NCI-H748 treated with DMSO at 0.1 percent for 48 hours (cell line): ENCODE measurements at regions not wholly inside any gene's neighbourhood (a gene's known extent, or its start where the extent isn't known, plus 50 kb on each side); places are given as distances from the start of the nearest gene placed in this dataset.

ENCODE experiments used
- DNase-seq: peaks from one replicate; lab custom pipeline; 2025; lab: John Stamatoyannopoulos, UW

- DNase-seq = peak; percentile 44
Observed at GRCh38 chr22:46066691-46067090, 83.6 kb upstream of the PPARA start.

GRCh38 chr22:46067159-46068111 is 82.9 kb upstream of the PPARA start:
- peak; percentile 44 for DNase-seq

DNA sequence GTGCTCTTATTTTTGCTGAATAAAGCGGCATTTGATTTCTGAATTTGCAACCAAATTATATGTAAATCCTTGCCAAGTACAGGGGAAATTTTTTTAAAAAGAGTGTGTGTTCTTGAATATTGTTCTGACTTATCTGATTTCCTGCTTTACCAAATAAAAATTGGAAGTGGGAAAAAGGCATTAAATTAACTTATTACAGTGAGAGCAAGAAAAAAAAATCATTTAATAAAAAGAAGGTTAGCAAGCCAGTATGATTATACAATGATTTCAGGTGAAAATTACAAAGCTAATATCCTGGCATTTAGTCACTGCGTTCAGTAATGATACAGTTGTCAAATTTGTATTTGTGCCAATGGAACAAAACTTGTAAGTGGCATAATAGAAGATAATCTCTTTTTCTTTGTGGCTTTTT is 82.1 kb upstream of the PPARA start:
- no peak for DNase-seq

DNA sequence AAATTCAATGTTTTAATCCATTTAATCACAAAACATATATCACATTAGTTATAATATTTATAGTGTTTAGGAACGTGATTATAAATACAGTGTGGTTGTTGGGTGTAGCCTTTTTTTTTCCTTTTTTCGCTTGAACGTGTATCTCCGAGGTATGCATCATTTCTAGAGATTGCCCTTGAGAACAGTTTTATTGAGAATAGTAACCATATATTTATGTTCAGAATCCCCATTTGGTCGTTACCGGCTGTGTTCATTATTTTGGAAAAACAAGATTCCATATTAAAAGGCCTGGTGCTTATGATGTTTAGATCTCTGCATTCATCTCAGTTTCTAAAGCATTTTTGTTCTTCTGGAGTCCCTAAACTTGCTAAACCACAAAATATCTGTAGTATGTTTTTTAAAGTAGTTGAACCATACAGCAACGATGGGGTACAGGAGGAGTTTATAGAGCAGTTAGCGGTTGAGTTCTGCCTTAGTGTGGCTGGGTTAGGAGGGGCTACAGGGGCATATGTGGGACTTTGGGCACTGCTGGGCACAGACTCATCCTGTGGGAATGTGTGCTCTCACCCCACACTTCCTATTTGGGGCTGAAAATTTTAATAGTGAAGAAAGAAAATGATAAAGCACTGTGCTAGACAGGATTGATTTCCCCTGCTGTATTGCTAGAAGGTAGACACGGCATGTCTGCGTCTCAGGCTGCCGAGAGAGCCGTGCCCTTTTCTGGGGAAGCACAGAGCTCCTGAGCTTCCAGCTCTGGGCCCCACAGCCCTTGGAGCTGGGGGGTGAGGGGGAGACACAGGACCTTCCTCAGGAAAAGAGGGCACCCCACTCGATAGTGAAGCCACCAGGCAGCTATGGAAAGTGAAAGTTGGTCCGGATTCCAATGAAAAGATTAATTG is 81.5 kb upstream of the PPARA start:
- DNase-seq = peak; percentile 14

DNA sequence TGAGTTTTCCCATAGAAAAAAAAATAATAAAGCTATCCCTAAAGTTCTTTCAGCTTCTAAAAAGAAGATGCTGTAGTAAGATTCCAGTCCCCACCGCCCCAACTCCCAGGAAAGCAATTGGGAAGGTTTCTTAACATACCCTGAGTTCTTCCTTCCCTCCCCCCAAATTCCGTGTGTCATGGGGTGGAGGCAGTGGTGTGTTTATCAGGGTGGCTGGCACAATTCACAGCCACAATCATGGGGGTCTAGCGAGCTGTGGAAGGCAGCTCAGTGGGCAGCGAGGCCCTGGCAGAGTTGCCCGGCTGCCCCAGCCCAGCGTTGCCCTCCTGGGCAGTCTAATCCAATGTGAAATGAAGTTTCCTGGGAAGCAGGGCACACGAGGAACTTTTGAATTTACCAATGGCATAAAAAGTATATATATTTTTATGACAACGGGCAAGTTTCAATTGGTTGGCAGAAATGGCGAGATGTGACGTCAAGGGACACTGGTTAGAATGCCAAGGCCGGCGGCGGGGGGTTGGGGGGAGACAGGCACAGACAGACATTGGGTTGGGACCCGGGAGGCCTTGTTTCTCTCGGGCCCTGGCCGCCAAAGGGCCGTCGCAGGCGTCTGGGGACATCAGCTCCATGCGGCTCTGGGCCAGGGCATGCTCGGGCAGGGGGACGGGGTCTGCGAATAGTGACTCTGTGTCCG is 80.7 kb upstream of the PPARA start:
- DNase-seq = peak; percentile 80

GRCh38 chr22:46070215-46070802 is 80.0 kb upstream of the PPARA start:
- DNase-seq = peak; percentile 42

- peak; percentile 53 for DNase-seq
Observed at GRCh38 chr22:46070803-46071450, 79.4 kb upstream of the PPARA start.

GRCh38 chr22:46071451-46072109 is 78.7 kb upstream of the PPARA start:
- peak; percentile 67 for DNase-seq

DNA sequence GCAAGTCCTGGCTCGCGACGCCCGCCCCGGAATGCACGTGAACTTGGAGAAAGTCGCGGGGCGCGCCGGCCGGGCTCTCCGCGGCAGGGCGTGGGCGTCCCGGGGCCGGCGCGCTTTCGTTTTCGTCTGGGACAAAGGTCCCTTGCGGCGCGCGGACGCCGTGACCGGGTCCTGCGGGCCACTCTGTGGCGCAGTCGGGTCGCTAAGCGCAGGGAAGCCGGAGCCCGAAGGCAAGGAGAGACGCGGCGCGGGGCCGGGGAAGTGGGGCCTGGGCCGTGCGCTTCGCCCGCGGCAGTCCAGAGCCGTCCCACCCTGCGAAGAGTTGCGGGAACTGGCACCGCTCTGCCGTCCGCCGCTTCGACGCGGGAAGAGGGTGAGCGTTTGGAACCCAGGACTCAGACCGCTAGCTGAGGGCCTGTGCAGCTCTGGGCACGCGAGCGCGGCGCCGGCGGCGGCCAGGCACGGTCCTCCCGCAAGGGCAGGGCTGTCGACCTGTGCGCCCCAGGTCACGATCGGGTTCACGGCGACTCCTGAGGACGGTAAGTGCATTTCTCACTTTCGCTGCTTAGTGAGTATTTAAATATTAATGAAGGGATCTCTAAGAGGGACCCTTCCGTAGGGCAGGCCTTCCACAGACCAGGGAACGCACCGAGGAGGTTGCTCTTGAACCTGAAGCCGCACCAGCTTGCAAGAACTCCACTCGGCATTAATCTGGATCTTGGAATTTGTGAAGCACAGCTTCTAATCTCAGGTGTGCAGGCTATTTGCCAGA is 78.0 kb upstream of the PPARA start:
- peak; percentile 11 for DNase-seq

- DNase-seq = no peak
Observed at GRCh38 chr22:46072981-46073682, 77.2 kb upstream of the PPARA start.

DNA sequence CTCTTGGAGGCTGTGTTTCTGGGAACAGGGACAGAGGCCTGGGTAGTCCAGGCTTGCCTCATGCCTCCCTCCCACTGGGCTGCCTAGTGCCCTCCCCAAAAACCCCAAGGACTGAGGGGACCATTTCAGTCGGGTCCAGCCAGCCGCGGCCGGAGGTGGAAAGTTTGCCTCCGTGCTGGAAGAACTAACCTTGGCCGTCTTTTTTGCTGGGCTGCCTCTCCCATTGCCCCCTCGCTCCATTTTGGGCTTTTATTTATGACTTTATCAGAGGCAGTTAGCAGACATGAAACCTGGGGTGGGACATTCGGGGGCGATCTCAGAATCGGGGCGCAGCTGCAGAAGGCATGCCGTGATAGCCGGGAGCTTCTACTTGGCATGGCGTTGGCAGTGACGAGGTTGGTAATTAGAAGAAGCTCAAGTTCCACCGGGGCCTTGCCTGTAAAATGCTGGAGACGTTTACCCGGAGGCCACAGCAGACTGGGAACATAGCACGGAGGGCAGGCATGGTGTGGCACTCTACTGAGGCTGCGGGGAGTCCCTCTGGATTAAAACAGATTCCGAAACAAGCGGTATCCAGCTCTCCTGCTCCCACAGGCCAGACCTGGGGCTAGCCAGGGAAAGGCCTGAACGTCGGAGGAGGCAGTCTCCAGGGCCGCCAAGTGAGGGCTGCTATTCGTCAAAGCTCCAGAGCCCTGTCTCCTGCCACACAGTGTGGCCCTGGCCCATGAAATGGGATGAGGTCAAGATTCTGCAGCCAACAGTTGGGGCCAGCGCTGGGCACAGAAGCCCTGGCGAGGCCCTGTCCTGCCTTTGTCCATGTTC is 76.4 kb upstream of the PPARA start:
- peak; percentile 14 for DNase-seq

DNA sequence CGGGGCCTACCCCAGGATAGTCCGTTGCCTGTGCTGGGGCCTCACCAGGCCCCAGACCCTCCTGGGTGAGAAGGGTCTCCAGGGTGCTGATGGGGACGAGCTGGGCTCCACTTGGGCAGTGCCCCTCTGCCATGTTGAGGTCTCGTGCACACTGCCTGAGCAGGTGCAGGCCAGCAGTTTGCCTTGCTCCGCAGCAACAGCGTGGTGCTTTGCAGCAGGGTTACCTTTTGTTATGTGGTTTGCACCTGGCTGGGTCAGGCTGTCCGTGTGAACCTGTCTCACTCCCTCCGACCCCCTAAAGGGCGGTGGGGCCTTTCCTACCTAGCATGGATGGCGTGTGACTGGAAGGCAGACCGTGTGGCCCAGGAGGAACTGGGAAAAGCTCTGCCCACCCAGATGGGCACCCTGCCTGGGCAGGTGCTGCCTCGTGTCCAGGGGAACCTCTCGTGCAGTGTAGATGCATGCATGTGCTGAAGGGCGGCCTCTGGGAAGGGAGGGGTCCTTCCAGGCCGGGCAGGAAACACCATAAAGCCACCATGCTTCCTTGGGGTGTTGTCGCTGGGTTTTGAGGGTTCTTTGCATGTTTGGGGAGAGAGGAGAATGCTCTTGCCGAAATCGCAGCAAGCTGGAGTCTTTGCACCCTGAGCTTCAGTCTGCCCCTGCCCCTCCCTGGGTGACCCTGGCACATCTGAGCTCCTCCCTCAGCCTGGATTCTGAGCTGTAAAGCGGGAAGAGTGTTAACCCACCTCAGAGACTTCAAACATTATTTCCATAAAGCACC is 75.4 kb upstream of the PPARA start:
- peak; percentile 23 for DNase-seq

DNA sequence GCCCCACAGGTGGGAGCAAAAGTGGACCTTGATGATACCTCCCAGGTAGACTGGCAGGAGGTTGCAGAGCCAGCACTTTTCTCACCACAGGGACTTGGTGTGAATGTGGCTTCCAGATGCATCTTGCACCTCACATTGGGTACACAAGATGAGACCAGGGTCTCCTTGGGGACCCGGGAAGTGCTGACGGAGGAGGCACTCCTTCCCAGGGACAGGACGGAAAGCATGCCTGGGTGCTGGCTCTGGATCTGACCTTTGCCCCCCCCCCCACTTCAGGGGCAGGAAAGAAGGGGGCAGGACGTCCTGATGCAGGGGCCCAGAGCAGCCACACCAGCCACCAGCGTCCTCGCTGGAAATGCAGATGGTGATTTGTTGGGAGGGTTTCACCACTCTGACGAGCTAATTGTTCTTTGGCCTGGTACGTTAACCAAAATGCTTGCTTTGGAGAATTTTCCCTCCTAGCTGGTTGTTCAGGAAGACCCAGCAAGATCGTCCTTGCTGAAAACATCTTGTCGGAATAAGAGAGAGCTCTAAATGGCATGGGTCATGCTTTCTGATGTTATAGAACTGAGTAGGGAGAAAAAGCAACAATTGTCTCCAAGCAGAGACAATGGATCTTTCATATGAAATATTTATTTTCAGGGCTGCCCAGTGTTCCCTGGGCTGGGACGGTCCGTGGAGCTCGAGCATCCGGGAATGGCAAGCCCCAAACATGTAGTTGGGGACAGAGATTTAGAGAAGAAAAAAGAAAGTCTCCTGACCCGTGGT is 74.4 kb upstream of the PPARA start:
- DNase-seq = no peak

- no peak for DNase-seq
Observed at GRCh38 chr22:46076651-46077339, 73.5 kb upstream of the PPARA start.

DNA sequence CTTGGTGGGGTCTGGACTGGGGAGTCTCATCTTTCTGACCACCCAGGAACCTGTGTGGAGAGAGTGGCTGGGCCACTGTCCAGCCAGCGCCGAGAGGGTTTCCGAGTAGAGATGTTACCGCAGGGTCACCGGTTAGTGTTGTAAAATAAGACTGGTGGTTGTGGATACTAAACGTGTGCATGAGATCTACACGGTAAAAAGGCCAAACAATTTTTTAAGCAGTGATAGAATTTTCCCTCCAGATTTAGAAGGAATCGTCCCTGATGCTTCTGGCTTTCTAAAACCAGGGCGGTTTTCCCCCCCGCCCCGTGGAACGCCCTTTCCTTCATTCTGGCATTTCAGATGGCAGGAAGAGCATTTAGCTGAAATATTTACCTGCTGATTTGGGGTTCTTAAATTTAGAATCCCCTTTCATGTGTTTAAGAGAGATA is 72.6 kb upstream of the PPARA start:
- no peak for DNase-seq
